SK-N-SH (cell line): ENCODE measurements at regions not wholly inside any gene's neighbourhood (a gene's known extent, or its start where the extent isn't known, plus 50 kb on each side); places are given as distances from the start of the nearest gene placed in this dataset.

Experiments used
- CHD2 ChIP-seq: fragments of 150-350 bp; IDR thresholded peaks from 2 replicates; pipeline ENCODE4 v1.6.1; 2018; ENCODE audit warnings: low read length; ENCODE audit not compliant: partially characterized antibody
- ELF1 ChIP-seq: IDR thresholded peaks from 2 replicates; pipeline ENCODE4 v1.4.0; 2012
- EP300 ChIP-seq, 2 experiments: IDR thresholded peaks; 2 replicates each; pipeline versions ENCODE4 v1.4.0 to v1.6.1; 2012; ENCODE audit warnings: borderline replicate concordance in 1 of 2, low read depth in 1 of 2, low read length in 1 of 2
- EZH2phosphoT487 ChIP-seq: fragments of 200-600 bp; sonication (generic); IDR thresholded peaks from 2 replicates; pipeline ENCODE4 v1.6.1; 2017; ENCODE audit warnings: low read depth, mixed run types, mild to moderate bottlenecking, antibody characterized with exemption, moderate library complexity, borderline replicate concordance
- FOXM1 ChIP-seq: IDR thresholded peaks from 2 replicates; pipeline ENCODE4 v1.4.0; 2012; ENCODE audit warnings: low read depth, mild to moderate bottlenecking
- POLR2AphosphoS5 ChIP-seq: IDR thresholded peaks from 2 replicates; pipeline ENCODE4 v1.6.1; 2012; ENCODE audit warnings: low read depth, low read length
- RFX5 ChIP-seq: IDR thresholded peaks from 2 replicates; pipeline ENCODE4 v1.6.1; 2012; ENCODE audit warnings: mild to moderate bottlenecking, improper control_type of control experiment, low read length
- SMC3 ChIP-seq: IDR thresholded peaks from 2 replicates; pipeline ENCODE4 v1.6.1; 2012; ENCODE audit warnings: low read depth, low read length, improper control_type of control experiment
- TAF1 ChIP-seq: IDR thresholded peaks from 2 replicates; pipeline ENCODE4 v1.6.1; 2012; ENCODE audit warnings: low read depth, mild to moderate bottlenecking, low read length, moderate library complexity, borderline replicate concordance
- TEAD4 ChIP-seq: IDR thresholded peaks from 2 replicates; pipeline ENCODE4 v1.4.0; 2012; ENCODE audit warnings: mild to moderate bottlenecking, borderline replicate concordance; ENCODE audit not compliant: insufficient read depth
- YY1 ChIP-seq: IDR thresholded peaks from 2 replicates; pipeline ENCODE4 v1.4.0; 2012; ENCODE audit warnings: low read depth, mild to moderate bottlenecking
- TF ChIP-seq, protein P1 (sequence below): fragments of 200-600 bp; sonication (generic); IDR thresholded peaks from 2 replicates; pipeline ENCODE4 v1.6.1; 2017; ENCODE audit warnings: antibody characterized with exemption, mild to moderate bottlenecking, moderate library complexity
- TF ChIP-seq, protein P2 (sequence below): IDR thresholded peaks from 2 replicates; pipeline ENCODE4 v1.4.0; 2012; ENCODE audit warnings: low read depth

DNA sequence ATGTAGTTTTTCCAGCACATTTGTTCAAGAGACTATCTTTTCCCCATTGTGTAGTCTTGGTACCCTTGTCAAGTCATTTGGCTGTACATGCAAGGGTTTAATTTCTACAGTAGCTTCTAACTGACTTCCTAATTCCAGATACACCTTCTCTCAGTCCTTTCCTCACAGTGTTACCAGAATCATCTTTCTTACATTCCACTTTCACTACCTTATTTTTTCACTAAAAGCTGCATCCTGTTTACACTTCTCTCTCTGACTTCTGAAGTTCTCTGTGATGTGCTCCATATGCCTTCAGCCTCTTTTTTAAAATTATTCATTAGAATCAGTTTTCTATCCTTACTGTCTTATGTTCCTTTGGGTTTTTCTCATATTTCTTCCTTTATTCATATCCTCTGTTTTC lies 57.1 kb upstream of the RWDD3 start:
- TF ChIP-seq, protein P1, sequence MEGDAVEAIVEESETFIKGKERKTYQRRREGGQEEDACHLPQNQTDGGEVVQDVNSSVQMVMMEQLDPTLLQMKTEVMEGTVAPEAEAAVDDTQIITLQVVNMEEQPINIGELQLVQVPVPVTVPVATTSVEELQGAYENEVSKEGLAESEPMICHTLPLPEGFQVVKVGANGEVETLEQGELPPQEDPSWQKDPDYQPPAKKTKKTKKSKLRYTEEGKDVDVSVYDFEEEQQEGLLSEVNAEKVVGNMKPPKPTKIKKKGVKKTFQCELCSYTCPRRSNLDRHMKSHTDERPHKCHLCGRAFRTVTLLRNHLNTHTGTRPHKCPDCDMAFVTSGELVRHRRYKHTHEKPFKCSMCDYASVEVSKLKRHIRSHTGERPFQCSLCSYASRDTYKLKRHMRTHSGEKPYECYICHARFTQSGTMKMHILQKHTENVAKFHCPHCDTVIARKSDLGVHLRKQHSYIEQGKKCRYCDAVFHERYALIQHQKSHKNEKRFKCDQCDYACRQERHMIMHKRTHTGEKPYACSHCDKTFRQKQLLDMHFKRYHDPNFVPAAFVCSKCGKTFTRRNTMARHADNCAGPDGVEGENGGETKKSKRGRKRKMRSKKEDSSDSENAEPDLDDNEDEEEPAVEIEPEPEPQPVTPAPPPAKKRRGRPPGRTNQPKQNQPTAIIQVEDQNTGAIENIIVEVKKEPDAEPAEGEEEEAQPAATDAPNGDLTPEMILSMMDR = no peak
- TF ChIP-seq TAF1 = no peak
- TF ChIP-seq SMC3 = no peak
- TF ChIP-seq FOXM1 = no peak
- TF ChIP-seq EP300 (IDR thresholded peaks at IDR 0.05; ENCODE audit: borderline replicate concordance in 1 of 2, low read depth in 1 of 2, low read length in 1 of 2) = no peak
- no peak for TF ChIP-seq CHD2
- no peak for TF ChIP-seq POLR2AphosphoS5
- no peak for TF ChIP-seq EZH2phosphoT487
- TF ChIP-seq YY1 = no peak
- TF ChIP-seq TEAD4 = no peak
- TF ChIP-seq, protein P2, sequence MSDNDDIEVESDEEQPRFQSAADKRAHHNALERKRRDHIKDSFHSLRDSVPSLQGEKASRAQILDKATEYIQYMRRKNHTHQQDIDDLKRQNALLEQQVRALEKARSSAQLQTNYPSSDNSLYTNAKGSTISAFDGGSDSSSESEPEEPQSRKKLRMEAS = no peak
- no peak for TF ChIP-seq ELF1
- no peak for TF ChIP-seq RFX5
